ENCODE measurements at regions not wholly inside any gene's neighbourhood (a gene's known extent, or its start where the extent isn't known, plus 50 kb on each side); places are given as distances from the start of the nearest gene placed in this dataset.
"Not testable (repeated sequence)": the region's sequence is repeated elsewhere in the genome, so short reads cannot be mapped to it uniquely, and the experiment has no call there.

GRCh38 chr9:78383130-78383529 is 86.2 kb downstream of the PSAT1 start:
- no peak for DNase-seq (ENCODE audit: low spot score)

DNA sequence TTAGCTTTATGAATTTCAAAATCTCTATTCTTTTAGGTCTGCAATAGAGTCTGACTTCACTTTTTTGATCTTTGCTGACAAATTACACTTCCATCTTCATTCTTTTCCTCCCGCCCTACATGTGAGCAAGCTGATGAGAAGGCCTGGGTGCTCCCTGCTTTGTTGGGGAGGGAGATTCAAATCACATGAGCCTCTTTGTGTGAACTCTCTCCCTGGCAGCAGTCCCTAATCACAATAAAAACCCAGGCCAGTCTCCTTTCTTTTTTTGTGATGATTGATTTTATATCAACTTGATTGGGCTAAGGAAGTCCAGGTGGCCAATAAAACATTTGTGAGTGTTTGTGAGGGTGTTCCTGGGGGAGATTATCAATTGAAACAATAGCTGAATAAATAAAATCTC is 89.4 kb downstream of the PSAT1 start:
- DNase-seq (ENCODE audit: low spot score), result no peak

DNA sequence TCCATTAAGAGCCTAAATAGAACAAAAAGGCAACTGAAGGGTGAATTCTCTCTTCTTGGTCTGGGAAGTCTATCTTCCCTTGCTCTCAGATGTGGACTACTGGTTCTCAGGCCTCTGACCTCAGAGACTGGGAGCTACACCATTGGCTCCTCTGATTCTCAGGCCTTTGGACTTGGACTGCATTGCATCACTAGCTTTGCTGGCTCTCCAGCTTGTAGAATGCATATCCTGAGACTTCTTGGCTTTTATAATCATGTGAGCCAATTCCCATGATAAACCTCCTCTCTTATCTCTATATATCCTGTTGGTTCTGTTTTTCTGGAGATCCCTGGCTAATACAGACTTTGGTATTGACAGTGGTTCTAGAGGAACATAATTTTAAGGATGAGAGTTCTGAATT is 89.8 kb downstream of the PSAT1 start:
- DNase-seq (ENCODE audit: low spot score), result no peak

DNA sequence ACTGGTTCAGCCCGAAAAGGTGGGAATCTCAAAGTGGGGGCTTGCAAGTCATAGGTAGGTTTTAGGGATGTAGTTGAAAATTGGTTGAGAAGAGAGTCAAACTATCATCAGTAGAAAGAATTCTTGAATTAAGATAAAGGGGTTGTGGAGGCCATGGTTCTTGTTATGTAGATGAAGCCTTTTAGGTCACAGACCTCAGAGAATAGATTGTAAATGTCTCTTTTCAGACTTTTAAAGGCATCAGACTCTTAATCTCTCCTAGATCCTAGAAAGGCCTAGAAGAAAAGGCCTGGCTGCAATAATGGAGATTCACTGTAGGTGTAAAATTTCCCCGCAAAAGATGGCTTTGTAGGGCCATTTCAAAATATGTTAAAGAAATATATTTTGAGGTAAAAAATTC is 96.4 kb downstream of the PSAT1 start:
- no peak for DNase-seq (ENCODE audit: low spot score)

DNA sequence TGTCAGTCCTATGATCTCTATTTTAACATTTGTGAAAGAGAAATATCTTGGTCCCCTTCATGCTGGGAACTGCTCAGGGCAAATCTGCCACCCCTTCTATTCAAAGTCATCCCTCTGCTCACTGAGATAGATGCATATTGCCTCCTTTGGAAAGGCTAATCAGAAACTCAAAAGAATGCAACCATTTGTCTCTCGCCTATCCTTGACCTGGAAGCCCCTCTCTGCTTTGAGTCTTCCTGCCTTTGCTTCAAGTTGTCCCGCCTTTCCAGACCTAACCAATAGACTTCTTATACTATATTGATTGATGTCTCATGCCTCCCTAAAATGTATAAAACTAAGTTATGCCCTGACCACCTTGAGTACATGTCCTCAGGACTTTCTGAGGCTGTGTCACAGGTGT is 97.0 kb downstream of the PSAT1 start:
- DNase-seq (ENCODE audit: low spot score), result no peak

GRCh38 chr9:78396087-78396486 is 99.2 kb downstream of the PSAT1 start:
- DNase-seq (ENCODE audit: low spot score), result no peak

GRCh38 chr9:78397045-78397444 is 100.1 kb downstream of the PSAT1 start:
- DNase-seq (ENCODE audit: low spot score), result no peak

- no peak for DNase-seq (ENCODE audit: low spot score)
Measured at GRCh38 chr9:78397454-78397853, 100.5 kb downstream of the PSAT1 start.

- DNase-seq (ENCODE audit: low spot score), result no peak
Measured at GRCh38 chr9:78399153-78399552, 102.2 kb downstream of the PSAT1 start.

DNA sequence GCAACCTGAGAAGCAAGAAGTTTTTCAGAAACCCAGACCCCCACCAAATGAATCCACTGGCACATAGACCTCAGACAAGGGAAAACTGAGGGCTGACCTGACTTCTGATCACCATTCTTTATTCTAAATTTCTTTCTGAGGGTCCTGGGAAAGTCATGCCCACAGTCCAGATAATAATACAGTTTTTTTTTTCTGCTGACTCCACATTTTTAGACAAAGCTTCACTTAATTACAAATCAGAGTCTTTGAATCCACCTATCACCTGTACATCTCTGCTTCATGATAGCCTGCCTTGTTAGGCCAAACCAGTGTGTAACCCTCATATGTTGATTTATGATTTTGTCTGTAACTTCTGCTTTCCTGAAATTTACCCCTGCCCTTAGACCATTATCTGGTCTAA is 103.6 kb downstream of the PSAT1 start:
- DNase-seq (ENCODE audit: low spot score), result no peak

GRCh38 chr9:78405461-78405860 is 108.5 kb downstream of the PSAT1 start:
- no peak for DNase-seq (ENCODE audit: low spot score)

DNA sequence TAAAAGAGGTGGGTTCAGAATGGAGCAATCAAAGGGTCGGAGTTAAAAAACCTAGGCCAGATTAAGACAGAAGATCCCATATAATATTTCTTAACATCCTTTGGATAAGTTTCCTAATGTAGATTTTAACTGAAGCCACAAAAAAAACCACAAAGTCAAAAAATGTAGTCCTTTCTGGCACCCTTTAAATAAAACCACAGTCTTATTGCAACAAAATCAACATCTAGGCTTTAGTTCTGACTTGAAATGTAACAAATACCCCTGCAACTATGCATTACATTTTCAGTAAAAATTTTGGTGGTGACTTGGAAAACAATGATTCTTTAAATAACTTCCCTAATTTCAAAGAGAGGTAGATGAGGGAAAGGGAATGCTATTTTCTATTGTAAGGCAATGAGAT is 109.2 kb downstream of the PSAT1 start:
- DNase-seq (ENCODE audit: low spot score), result no peak

GRCh38 chr9:78406933-78407332 is 110.0 kb downstream of the PSAT1 start:
- DNase-seq (ENCODE audit: low spot score), result no peak

- DNase-seq (ENCODE audit: low spot score), result no peak
Measured at GRCh38 chr9:78407636-78408312, 110.8 kb downstream of the PSAT1 start.

DNA sequence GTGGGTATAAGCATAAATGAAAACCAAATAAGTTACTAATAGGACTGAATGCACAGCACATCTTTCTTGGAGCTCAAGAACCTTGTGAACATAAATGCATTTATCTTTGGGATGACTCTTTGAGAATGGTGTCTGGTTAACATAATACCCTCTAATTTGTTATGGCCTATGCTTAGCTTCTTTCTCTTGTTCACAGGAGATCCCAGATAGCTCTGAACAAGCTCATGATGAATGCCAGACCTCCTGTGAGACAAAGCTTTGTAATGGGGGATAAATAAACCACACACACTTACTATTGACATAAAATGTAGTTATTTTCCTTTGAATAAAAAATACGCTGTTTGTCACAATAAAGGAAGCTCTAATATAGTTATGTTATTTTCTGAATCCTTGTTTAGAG is 111.5 kb downstream of the PSAT1 start:
- DNase-seq (ENCODE audit: low spot score), result no peak

- DNase-seq (ENCODE audit: low spot score), result not testable (repeated sequence)
Measured at GRCh38 chr9:78409928-78410510, 113.1 kb downstream of the PSAT1 start.

- DNase-seq (ENCODE audit: low spot score), result no peak
Measured at GRCh38 chr9:78422309-78422708, 125.4 kb downstream of the PSAT1 start.

DNA sequence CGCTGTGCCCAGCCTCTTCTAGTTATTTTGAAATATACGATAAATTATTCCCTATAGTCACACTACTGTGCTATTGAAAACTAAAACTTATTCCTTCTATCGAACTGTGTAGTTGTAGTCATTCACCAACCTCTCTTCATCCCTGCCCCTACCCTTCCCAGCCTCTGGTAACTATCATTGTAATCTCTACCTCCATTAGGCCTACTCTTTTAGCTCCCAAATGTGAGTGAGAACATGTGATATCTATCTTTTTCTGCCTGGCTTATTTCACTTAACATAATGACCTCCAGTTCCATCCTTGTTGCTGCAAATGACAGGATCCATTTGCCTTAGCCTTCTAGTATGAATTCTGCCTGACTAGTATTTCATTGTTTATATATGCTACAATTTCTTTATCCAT is 127.4 kb downstream of the PSAT1 start:
- DNase-seq (ENCODE audit: low spot score), result no peak

GRCh38 chr9:78428640-78429039 is 131.7 kb downstream of the PSAT1 start:
- no peak for DNase-seq (ENCODE audit: low spot score)

DNA sequence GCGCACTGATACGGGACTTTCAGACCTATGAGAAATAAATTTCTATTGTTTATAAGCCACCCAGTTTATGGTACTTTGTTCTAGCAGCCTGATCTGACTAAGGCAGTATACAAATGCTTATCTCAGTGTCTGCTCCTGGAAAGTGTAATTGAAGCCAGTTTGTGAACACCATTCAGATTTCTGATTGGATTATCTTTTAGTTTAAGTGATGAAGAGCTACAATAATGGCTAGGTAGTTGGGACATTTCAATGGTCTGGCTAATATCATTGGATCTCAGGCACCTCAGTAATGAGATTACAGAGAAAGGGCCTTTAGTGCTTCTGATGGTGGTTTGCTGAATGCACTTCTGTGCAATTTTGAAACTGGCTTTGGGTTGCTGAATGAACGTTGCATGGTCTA is 133.5 kb downstream of the PSAT1 start:
- no peak for DNase-seq (ENCODE audit: low spot score)

DNA sequence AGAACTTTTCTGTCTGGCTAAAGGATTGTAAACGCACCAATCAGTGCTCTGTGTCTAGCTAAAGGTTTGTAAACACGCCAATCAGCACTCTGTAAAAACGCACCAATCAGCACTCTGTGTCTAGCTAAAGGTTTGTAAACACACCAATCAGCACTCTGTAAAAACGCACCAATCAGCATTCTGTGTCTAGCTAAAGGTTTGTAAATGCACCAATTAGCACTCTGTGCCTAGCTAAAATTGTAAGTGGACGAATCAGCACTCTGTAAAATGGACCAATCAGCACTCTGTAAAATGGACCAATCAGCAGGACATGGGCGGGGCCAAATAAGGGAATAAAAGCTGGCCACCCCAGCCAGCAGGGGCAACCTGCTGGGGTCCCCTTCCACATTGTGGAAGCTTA is 134.1 kb downstream of the PSAT1 start:
- not testable (repeated sequence) for DNase-seq (ENCODE audit: low spot score)

DNA sequence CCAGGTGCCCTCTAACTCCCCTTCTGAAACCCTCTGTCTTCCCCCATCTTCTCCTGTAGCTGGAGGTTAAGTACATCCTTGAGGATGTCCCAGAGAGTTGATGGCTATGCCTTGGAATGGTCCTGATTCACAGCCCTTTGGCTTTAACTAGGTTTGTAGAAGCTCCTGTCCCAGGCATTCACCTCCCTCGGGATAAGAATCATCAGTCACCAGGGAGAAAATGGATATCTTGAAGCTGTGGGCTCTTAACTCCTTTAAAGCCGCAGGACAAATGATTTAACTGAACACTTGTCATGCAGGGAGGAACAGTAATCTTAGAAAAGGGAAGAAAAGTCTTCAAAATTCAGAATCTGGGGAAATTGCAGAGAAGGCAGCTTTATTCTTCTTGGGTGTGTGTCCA is 139.9 kb downstream of the PSAT1 start:
- DNase-seq (ENCODE audit: low spot score), result no peak

DNA sequence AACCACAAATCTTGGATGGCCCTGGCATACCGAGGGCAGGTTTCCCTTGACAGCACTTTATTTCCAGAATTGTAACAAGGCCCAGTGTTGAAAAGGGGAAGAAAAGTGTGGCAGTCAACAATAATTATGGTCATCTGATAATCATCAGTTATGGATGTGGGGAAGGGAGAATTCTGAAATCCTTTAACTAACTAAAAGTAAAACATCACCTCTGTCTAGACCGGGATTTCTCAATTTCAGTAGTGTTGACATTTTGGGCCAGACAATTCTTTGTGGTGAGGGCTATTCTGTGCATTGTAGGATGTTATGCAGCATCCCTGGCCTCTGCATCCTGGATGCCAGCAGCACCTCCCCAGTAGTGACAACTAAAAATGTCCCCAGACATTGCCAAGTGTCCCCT is 140.4 kb downstream of the PSAT1 start:
- DNase-seq (ENCODE audit: low spot score), result no peak

DNA sequence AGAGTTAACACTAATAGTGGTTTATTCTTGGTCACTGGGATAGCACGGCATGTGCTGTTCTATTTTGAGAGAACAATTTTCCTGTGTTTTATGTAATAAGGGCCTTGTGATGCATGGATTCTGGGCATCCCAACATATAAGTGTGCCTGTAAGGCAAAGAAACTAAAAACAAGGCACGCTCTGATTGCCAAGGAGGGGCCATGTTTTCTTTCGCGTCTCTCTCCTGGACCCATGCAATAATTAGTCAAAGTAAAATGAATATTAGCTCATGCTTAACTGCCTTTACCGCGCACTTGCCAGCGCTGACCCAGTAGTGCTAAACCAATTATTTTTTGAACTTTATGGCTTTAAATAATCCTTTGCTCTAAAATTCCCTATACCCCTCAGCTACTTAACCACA is 140.9 kb downstream of the PSAT1 start:
- no peak for DNase-seq (ENCODE audit: low spot score)

Data from CD4-positive, alpha-beta T cell treated with Interleukin-6 at 100 ng/mL for 8 hours (primary cell).